ENCODE measurements at regions not wholly inside any gene's neighbourhood (a gene's known extent, or its start where the extent isn't known, plus 50 kb on each side); places are given as distances from the start of the nearest gene placed in this dataset.

- TF ChIP-seq PRDM10 (tag by site-specific recombination; IDR thresholded peaks at IDR 0.05) (no peak), PRDM6 (tag by site-specific recombination; IDR thresholded peaks at IDR 0.05) (no peak)
Observed at GRCh38 chr9:28329323-28329722, 756.0 kb upstream of the C9orf72 start (continued).

GRCh38 chr9:28332648-28333047, 759.4 kb upstream of the C9orf72 start:
- Histone ChIP-seq H3K36me3 (ENCODE audit: control insufficient read depth in 2 of 2, insufficient read depth in 1 of 2, low read length in 2 of 2) (no peaks in the 10 kb centered on the region), H3K4me3 (ENCODE audit: low read depth, low read length) (no peak overlapping the region), H3K4me1 (ENCODE audit: control insufficient read depth, insufficient read depth, low read length) (no peaks in the 10 kb centered on the region), H3K9me3 (ENCODE audit: control insufficient read depth, insufficient read depth, low read depth, low read length) (no peaks in the 10 kb centered on the region), H3K27ac (ENCODE audit: extremely low read depth, low read depth, low read length) (no peak overlapping the region)
- TF ChIP-seq ZNF354C (tag by site-specific recombination; IDR thresholded peaks at IDR 0.05; ENCODE audit: borderline replicate concordance, low read depth), result no peak
- ChIA-PET CTCF (interaction anchor here (0.7 kb wide), 1 partner anchor 246 kb away, joined by 3 read pairs; no protein-coding TSS in a partner anchor), POLR2A (no interaction called here)

GRCh38 chr9:28341913-28342312, 768.6 kb upstream of the C9orf72 start:
- no peak for TF ChIP-seq ZNF501 (tag by site-specific recombination; IDR thresholded peaks at IDR 0.05)
- TF ChIP-seq TRIM28 (IDR thresholded peaks at IDR 0.05; ENCODE audit: borderline replicate concordance, low read length), result no peak
- TF ChIP-seq ZNF629 (tag by site-specific recombination; IDR thresholded peaks at IDR 0.05), result no peak
- no peak for TF ChIP-seq ZNF10 (tag by site-specific recombination; IDR thresholded peaks at IDR 0.05)
- ChIA-PET POLR2A (no interaction called here), CTCF (no interaction called here)
- H3K4me1 ChIP-seq (ENCODE audit: control insufficient read depth, insufficient read depth, low read length), result no peaks in the 10 kb centered on the region
- no peak overlapping the region for H3K4me3 ChIP-seq (ENCODE audit: low read depth, low read length)
- no peak overlapping the region for H3K27ac ChIP-seq (ENCODE audit: extremely low read depth, low read depth, low read length)
- H3K9me3 ChIP-seq (ENCODE audit: control insufficient read depth, insufficient read depth, low read depth, low read length), result no peaks in the 10 kb centered on the region
- no peaks in the 10 kb centered on the region for H3K36me3 ChIP-seq (ENCODE audit: control insufficient read depth in 2 of 2, insufficient read depth in 1 of 2, low read length in 2 of 2)

- Histone ChIP-seq H3K36me3 (ENCODE audit: control insufficient read depth in 2 of 2, insufficient read depth in 1 of 2, low read length in 2 of 2) (no peaks in the 10 kb centered on the region), H3K27ac (ENCODE audit: extremely low read depth, low read depth, low read length) (no peak overlapping the region), H3K4me1 (ENCODE audit: control insufficient read depth, insufficient read depth, low read length) (no peaks in the 10 kb centered on the region), H3K4me3 (ENCODE audit: low read depth, low read length) (no peak overlapping the region), H3K9me3 (ENCODE audit: control insufficient read depth, insufficient read depth, low read depth, low read length) (no peaks in the 10 kb centered on the region)
- TF ChIP-seq HOXD13 (CRISPR knock-in tag; IDR thresholded peaks at IDR 0.05; ENCODE audit: borderline replicate concordance) (no peak), ZNF624 (tag by site-specific recombination; IDR thresholded peaks at IDR 0.05) (no peak), TRIM28 (IDR thresholded peaks at IDR 0.05; ENCODE audit: borderline replicate concordance, low read length) (no peak), ZNF639 (tag by site-specific recombination; IDR thresholded peaks at IDR 0.05) (no peak), ZBTB48 (tag by site-specific recombination; IDR thresholded peaks at IDR 0.05) (no peak), ZNF658 (tag by site-specific recombination; IDR thresholded peaks at IDR 0.05) (no peak), ZNF266 (tag by site-specific recombination; IDR thresholded peaks at IDR 0.05; ENCODE audit: low read depth) (no peak), ZNF350 (tag by site-specific recombination; IDR thresholded peaks at IDR 0.05) (no peak), ZNF623 (tag by site-specific recombination; IDR thresholded peaks at IDR 0.05) (no peak), REPIN1 (tag by site-specific recombination; IDR thresholded peaks at IDR 0.05; ENCODE audit: low read depth) (no peak), ZNF548 (tag by site-specific recombination; IDR thresholded peaks at IDR 0.05) (no peak), SP7 (tag by site-specific recombination; IDR thresholded peaks at IDR 0.05) (no peak), ZBTB6 (tag by site-specific recombination; IDR thresholded peaks at IDR 0.05) (no peak), ZNF202 (tag by site-specific recombination; IDR thresholded peaks at IDR 0.05; ENCODE audit: borderline replicate concordance) (no peak), ZIC2 (tag by site-specific recombination; IDR thresholded peaks at IDR 0.05) (no peak), ZNF843 (tag by site-specific recombination; IDR thresholded peaks at IDR 0.05) (no peak), ZNF830 (tag by site-specific recombination; IDR thresholded peaks at IDR 0.05; ENCODE audit: low read depth) (no peak)
- ChIA-PET POLR2A (no interaction called here), CTCF (interaction anchor here (0.7 kb wide), 1 partner anchor 621 kb away, joined by 3 read pairs; no protein-coding TSS in a partner anchor)
Observed at GRCh38 chr9:28342815-28343338, 769.6 kb upstream of the C9orf72 start.

Measured in HEK293 (cell line).